Neural cell (in vitro differentiated cells): ENCODE measurements at regions not wholly inside any gene's neighbourhood (a gene's known extent, or its start where the extent isn't known, plus 50 kb on each side); places are given as distances from the start of the nearest gene placed in this dataset.

Experiments
- EP300 ChIP-seq: fragments of 450-650 bp; conservative IDR thresholded peaks from 2 replicates; pipeline ENCODE4 v1.6.1; 2014; ENCODE audit warnings: antibody characterized with exemption, mild to moderate bottlenecking, moderate library complexity; ENCODE audit not compliant: poor library complexity, severe bottlenecking
- EZH2 ChIP-seq: fragments of 200-600, 300-800 bp; shearing (Covaris generic), sonication (generic); IDR thresholded peaks from 2 replicates; pipeline ENCODE4 v1.6.1; 2014; ENCODE audit warnings: antibody characterized with exemption, low read length, borderline replicate concordance, mild to moderate bottlenecking; ENCODE audit not compliant: insufficient read depth, poor library complexity, severe bottlenecking
- MXI1 ChIP-seq: fragments of 450-650 bp; conservative IDR thresholded peaks from 2 replicates; pipeline ENCODE4 v1.6.1; 2014; ENCODE audit warnings: antibody characterized with exemption, mild to moderate bottlenecking; ENCODE audit not compliant: poor library complexity, severe bottlenecking
- POLR2AphosphoS5 ChIP-seq: IDR thresholded peaks from 2 replicates; pipeline ENCODE4 v1.6.1; 2012
- RAD21 ChIP-seq: fragments of 450-650 bp; conservative IDR thresholded peaks from 2 replicates; pipeline ENCODE4 v1.6.1; 2014; ENCODE audit warnings: antibody characterized with exemption, mild to moderate bottlenecking, moderate library complexity
- TAF1 ChIP-seq: IDR thresholded peaks from 2 replicates; pipeline ENCODE4 v1.6.1; 2012; ENCODE audit warnings: low read depth
- TF ChIP-seq, protein P1 (sequence below): fragments of 450-650 bp; IDR thresholded peaks from 2 replicates; pipeline ENCODE4 v1.5.1; 2014; ENCODE audit warnings: antibody characterized with exemption, mild to moderate bottlenecking, moderate library complexity; ENCODE audit not compliant: poor library complexity, severe bottlenecking
- TF ChIP-seq, protein P2 (sequence below): IDR thresholded peaks from 2 replicates; pipeline ENCODE4 v1.6.1; 2012; ENCODE audit warnings: borderline replicate concordance

- no peak for TF ChIP-seq MXI1
- TF ChIP-seq, protein P1, sequence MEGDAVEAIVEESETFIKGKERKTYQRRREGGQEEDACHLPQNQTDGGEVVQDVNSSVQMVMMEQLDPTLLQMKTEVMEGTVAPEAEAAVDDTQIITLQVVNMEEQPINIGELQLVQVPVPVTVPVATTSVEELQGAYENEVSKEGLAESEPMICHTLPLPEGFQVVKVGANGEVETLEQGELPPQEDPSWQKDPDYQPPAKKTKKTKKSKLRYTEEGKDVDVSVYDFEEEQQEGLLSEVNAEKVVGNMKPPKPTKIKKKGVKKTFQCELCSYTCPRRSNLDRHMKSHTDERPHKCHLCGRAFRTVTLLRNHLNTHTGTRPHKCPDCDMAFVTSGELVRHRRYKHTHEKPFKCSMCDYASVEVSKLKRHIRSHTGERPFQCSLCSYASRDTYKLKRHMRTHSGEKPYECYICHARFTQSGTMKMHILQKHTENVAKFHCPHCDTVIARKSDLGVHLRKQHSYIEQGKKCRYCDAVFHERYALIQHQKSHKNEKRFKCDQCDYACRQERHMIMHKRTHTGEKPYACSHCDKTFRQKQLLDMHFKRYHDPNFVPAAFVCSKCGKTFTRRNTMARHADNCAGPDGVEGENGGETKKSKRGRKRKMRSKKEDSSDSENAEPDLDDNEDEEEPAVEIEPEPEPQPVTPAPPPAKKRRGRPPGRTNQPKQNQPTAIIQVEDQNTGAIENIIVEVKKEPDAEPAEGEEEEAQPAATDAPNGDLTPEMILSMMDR, result no peak
- TF ChIP-seq EP300, result no peak
- no peak for TF ChIP-seq POLR2AphosphoS5
- TF ChIP-seq, protein P2, sequence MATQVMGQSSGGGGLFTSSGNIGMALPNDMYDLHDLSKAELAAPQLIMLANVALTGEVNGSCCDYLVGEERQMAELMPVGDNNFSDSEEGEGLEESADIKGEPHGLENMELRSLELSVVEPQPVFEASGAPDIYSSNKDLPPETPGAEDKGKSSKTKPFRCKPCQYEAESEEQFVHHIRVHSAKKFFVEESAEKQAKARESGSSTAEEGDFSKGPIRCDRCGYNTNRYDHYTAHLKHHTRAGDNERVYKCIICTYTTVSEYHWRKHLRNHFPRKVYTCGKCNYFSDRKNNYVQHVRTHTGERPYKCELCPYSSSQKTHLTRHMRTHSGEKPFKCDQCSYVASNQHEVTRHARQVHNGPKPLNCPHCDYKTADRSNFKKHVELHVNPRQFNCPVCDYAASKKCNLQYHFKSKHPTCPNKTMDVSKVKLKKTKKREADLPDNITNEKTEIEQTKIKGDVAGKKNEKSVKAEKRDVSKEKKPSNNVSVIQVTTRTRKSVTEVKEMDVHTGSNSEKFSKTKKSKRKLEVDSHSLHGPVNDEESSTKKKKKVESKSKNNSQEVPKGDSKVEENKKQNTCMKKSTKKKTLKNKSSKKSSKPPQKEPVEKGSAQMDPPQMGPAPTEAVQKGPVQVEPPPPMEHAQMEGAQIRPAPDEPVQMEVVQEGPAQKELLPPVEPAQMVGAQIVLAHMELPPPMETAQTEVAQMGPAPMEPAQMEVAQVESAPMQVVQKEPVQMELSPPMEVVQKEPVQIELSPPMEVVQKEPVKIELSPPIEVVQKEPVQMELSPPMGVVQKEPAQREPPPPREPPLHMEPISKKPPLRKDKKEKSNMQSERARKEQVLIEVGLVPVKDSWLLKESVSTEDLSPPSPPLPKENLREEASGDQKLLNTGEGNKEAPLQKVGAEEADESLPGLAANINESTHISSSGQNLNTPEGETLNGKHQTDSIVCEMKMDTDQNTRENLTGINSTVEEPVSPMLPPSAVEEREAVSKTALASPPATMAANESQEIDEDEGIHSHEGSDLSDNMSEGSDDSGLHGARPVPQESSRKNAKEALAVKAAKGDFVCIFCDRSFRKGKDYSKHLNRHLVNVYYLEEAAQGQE, result no peak
- no peak for TF ChIP-seq EZH2
- TF ChIP-seq RAD21, result no peak
- no peak for TF ChIP-seq TAF1
Observed at GRCh38 chr9:87237336-87237735, 260.3 kb upstream of the DAPK1 start.
